ENCODE measurements at regions not wholly inside any gene's neighbourhood (a gene's known extent, or its start where the extent isn't known, plus 50 kb on each side); places are given as distances from the start of the nearest gene placed in this dataset.

DNA sequence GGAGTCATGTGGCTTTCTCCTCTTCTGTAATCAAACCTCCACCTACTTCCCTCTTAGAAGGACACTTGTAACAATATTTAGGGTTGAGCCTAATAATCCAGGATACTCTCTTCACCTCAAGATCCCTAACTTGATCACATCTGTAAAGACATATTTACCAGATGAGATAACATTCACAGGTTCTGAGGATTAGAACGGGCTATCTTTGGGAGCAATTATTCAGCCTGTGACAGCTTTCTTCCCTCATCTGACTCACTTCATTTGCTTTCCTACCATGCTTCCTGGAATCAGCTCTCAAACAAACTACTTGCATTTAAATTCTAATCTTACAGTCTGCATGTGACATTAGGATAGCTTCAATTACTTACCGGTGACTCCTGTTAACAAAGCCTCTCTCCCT lies 133.5 kb upstream of the NDST3 start:
- TF ChIP-seq, protein P1, sequence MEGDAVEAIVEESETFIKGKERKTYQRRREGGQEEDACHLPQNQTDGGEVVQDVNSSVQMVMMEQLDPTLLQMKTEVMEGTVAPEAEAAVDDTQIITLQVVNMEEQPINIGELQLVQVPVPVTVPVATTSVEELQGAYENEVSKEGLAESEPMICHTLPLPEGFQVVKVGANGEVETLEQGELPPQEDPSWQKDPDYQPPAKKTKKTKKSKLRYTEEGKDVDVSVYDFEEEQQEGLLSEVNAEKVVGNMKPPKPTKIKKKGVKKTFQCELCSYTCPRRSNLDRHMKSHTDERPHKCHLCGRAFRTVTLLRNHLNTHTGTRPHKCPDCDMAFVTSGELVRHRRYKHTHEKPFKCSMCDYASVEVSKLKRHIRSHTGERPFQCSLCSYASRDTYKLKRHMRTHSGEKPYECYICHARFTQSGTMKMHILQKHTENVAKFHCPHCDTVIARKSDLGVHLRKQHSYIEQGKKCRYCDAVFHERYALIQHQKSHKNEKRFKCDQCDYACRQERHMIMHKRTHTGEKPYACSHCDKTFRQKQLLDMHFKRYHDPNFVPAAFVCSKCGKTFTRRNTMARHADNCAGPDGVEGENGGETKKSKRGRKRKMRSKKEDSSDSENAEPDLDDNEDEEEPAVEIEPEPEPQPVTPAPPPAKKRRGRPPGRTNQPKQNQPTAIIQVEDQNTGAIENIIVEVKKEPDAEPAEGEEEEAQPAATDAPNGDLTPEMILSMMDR (conservative IDR thresholded peaks at IDR 0.05; ENCODE audit: low read depth, low read length): no peak
- TF ChIP-seq EZH2 (IDR thresholded peaks at IDR 0.05; ENCODE audit: low read length, unreplicated experiment): no peak

All from PC-3 (cell line).